NCI-H748 (cell line): ENCODE measurements at regions not wholly inside any gene's neighbourhood (a gene's known extent, or its start where the extent isn't known, plus 50 kb on each side); places are given as distances from the start of the nearest gene placed in this dataset.
A peak's percentile ranks its signal among the peaks of the same experiment; 100 is the strongest.
"Not testable (repeated sequence)": the region's sequence is repeated elsewhere in the genome, so short reads cannot be mapped to it uniquely, and the experiment has no call there.

Experiments used
- DNase-seq: peaks from one replicate; lab custom pipeline; 2025; ENCODE audit not compliant: unreplicated experiment; lab: John Stamatoyannopoulos, UW

DNA sequence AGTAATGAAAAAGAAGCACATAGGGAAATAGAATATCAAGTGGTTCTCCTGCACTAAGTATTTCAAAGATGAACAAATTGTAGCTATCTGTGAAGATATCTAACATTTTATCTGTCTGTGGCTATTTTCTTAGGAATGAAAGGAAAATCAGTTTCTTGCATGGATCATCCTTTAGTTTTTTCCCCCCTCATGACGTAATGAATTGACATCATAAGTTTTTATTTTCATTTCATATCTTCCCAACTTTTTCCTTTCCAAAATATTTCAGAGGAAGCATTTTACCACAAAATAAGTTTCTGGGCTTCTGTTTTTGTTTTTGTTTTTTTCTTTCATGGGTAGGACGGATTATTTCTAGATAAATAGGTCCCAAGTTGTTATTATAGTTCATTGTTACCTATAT, 996.6 kb downstream of the TMEM121 start:
- DNase-seq, result no peak

DNA sequence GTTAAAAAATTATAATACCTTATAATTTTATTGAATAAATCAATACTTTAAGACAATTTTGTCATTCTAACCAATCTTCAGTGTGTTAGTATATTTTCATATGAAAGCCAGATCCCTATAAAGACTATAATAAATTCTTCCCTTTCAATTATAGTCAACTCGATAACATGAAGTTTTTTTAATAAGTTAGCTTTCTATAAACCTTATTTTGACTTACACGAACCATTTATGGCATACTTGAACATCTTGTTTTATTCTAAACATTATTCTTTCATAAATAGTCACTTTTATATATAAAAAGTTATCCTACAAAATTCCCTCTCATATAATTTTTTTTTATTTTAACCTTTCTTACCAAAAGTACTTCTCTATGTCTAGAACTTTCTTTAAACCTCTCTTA, 1002.3 kb downstream of the TMEM121 start:
- no peak for DNase-seq

GRCh38 chr14:106530031-106530422, 1003.6 kb downstream of the TMEM121 start:
- DNase-seq, result no peak

DNA sequence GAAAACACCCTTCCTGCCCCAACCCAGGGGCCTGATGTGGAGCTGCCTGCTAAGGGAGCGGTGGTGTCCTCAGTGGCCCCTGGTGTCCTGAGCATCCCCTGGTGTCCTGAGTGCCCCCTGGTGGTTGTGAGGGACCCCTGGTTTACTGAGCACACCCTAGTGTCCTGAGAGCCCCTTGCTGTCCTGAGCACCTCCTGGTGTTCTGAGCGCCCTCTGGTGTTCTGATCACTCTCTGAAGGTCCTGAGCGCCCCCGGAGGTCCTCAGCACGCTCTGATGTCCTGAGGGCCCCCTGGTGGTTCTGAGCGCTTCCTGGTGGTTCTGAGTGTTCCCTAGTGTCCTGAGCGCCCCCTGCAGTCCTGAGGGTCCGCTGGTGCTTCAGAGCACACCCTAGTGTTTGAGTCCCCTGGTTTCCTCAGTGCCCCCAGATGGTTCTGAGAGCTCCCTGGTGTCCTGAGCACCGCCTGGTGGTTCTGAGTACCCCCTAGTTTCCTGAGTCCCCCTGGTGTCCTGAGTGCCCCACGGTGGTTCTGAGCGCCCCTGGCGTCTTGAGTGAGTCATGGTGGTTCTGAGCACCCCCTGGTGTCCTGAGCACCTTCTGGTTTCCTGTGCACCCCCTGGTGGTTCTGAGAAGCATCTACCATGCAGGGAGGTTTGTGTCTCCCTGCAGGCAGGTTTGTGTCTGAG, 1004.2 kb downstream of the TMEM121 start:
- no peak for DNase-seq

DNA sequence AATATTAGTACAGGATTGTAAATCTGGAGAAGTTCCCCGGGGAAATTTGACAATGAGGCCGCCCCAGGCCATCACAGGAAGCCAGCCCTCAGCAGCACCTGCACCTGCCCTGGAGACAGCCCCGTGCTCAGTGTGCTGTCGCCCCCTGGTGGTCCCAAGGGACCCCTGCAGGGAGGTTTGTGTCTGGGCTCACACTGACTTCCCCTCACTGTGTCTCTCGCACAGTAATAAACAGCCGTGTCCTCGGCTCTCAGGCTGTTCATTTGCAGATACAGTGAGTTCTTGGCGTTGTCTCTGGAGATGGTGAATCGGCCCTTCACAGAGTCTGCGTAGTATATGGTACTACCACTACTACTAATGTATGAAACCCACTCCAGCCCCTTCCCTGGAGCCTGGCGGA, 1011.2 kb downstream of the TMEM121 start:
- DNase-seq, result peak; percentile 44

DNA sequence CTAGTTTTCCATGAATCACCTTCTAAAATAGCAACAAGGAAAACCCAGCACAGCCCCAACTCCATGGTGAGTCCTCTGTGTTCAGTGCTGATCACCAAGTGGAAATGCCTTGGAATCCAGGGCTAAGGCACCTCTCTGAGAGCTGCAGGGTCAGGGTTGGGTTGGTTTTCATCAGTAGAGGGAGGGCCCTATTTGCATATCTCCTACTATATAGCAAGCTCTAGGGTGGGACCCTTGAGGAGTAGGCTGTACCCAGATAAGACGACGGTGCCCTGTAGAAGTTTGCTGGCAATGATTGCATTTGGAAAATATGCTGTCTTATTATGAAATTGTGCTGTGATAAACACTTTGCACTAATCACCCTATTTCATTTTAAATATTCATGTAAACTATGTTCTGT, 1011.8 kb downstream of the TMEM121 start:
- DNase-seq, result no peak

DNA sequence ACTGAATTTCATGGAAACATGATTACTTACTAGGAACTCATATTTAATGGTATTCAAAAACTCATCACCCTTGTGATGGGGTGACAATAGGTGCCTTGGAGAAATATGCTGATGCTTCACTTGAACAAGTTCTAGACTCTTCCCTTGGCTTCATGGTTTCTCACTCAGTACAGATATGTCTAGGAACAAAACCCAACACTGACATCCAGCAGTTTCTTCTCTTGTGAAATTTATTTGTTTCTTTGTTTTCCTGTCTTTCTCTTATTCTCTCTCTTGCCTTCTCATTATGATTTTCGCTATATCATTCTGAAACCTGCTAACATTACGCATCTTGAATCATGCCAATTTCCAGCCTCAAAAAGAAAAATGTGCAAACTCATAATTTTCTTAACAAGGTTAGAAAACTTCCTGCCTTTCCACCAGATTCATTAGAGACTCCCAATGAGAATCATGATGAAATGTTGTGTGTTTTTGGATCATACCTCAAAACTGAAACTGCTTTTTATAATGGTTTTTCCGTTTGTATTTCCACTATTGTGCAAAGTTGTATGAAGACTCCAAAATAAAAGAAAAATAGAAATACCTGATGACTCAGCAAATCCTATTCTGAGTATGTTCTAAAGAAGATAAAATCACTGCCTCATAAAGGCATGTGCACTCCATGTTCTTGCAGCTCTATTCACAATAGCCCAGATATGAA, 1021.5 kb downstream of the TMEM121 start:
- DNase-seq, result no peak

DNA sequence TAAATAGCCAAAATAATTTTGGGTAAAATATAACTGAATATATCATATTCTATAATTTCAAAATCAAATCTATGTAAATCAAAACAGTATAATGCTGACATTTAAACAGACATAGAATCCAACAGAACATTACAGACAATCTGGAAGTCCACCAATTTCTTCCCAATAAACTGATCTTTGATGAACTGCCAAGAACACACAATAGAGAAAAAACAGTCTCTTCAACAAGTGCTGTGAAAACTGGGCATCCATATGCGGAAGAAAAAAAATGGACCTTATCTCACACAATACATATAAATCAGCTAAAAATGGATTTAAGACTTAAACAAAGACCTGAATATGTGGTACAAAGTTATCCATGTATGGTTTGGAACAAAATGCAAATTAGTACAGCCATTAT, 1022.7 kb downstream of the TMEM121 start:
- DNase-seq, result no peak

GRCh38 chr14:106551265-106551664, 1024.9 kb downstream of the TMEM121 start:
- DNase-seq, result peak; percentile 52

GRCh38 chr14:106556211-106556610, 1029.8 kb downstream of the TMEM121 start:
- not testable (repeated sequence) for DNase-seq

- peak; percentile 63 for DNase-seq
These were observed 1030.4 kb downstream of the TMEM121 start for GRCh38 chr14:106556665-106557289.

DNA sequence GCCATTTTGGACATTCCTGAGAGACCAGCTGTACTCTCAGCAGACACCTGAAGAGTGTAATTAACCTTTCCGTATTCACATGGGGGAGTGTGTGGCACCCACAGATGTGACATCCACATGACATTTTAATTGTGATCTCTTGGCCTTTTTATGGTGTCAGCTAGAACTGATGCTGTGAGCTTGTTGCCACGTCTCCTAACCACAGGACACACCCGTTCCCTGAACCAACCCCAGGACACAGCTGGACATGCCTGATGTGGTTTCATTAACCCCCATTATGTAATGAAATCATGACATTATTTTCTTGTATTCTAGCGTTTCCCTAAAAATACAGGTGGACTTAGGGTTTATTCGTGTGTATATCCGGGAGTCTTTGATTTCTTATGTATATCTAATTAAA, 1036.1 kb downstream of the TMEM121 start:
- no peak for DNase-seq

GRCh38 chr14:106564058-106564643, 1037.8 kb downstream of the TMEM121 start:
- peak; percentile 64 for DNase-seq

DNA sequence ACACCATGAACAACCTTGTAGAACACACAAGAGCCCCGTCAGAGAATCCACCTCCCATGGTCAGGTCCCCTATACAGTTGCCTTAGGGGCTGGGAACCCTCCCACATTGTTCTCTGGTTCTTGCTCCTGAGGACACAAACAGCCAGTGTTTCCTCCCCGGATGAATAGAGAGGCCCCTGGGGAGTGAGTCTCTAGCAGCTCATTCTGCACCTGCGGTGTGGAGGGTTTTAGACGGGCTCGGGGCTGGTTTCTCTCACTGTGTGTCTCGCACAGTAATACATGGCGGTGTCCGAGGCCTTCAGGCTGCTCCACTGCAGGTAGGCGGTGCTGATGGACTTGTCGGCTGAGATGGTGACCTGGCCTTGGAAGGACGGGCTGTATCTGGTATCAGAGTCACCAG, 1052.1 kb downstream of the TMEM121 start:
- DNase-seq, result no peak

DNA sequence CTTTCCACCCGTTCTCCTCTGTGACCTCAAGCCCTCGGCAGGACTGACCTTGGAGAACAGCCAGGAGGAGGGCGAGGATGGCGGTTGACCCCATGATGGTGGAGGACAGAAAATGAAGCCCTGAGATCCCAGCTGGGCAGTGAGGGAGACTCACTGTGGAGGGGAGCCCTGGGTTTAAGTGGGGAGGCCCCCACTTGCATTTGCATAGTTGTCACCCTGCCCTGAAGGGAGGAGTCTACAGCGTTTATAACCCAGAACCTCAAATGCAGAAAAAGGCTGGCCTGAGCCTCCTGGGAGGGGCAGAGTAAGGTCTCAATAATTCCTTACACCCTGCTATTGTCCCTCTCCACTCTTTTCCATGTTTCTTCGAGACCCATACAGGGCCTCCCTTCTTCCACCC, 1052.7 kb downstream of the TMEM121 start:
- no peak for DNase-seq

GRCh38 chr14:106585692-106586091, 1059.3 kb downstream of the TMEM121 start:
- no peak for DNase-seq

GRCh38 chr14:106586098-106586704, 1059.8 kb downstream of the TMEM121 start:
- DNase-seq, result peak; percentile 70

DNA sequence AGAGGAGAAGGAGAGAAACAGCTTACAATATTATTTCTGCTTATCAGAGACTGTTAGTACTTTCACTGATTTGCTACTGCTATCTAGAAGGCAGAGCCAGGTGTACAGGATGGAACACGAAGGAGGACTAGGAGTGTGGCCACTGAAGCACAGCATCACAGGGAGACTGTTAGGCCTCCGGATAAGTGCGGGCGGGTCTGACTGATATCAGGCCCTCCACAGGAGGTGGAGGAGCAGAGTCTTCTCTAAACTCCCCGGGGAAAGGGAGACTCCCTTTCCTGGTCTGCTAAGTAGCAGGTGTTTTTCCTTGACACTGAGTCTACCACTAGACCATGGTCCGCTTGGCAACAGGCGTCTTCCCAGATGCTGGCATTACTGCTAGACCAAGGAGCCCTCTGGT, 1065.2 kb downstream of the TMEM121 start:
- DNase-seq, result not testable (repeated sequence)

- not testable (repeated sequence) for DNase-seq
These were observed 1065.9 kb downstream of the TMEM121 start for GRCh38 chr14:106592115-106592852.

GRCh38 chr14:106599209-106599608, 1072.8 kb downstream of the TMEM121 start:
- DNase-seq, result no peak
